ENCODE measurements at regions not wholly inside any gene's neighbourhood (a gene's known extent, or its start where the extent isn't known, plus 50 kb on each side); places are given as distances from the start of the nearest gene placed in this dataset.
"Not testable (repeated sequence)": the region's sequence is repeated elsewhere in the genome, so short reads cannot be mapped to it uniquely, and the experiment has no call there.

- no peak overlapping the region for H3K4me3 ChIP-seq
- no peaks in the 10 kb centered on the region for H3K9me3 ChIP-seq
- H3K27ac ChIP-seq, result no peak overlapping the region
- DNase-seq (ENCODE audit: low spot score in 2 of 2), result no peak
- H3K4me1 ChIP-seq, result no peaks in the 10 kb centered on the region
- no peaks in the 10 kb centered on the region for H3K36me3 ChIP-seq
- H3K27me3 ChIP-seq, result no peaks in the 10 kb centered on the region
- TF ChIP-seq CTCF (IDR thresholded peaks at IDR 0.05) (no peak), POLR2AphosphoS5 (IDR thresholded peaks at IDR 0.05) (no peak)
- WGBS, result 90% methylated on average over 4 of the region's 4 CpGs
Observed at GRCh38 chr5:74514888-74515551, 125.5 kb downstream of the ENC1 start.

GRCh38 chr5:74511770-74512169 lies 128.8 kb downstream of the ENC1 start:
- WGBS, result 98% methylated on average over 2 of the region's 2 CpGs
- not testable (repeated sequence) for DNase-seq (ENCODE audit: low spot score in 2 of 2); H3K36me3 ChIP-seq; H3K4me3 ChIP-seq; H3K9me3 ChIP-seq; H3K4me1 ChIP-seq; H3K27me3 ChIP-seq; H3K27ac ChIP-seq

GRCh38 chr5:74510476-74511075 lies 130.0 kb downstream of the ENC1 start:
- 100% methylated on average over 1 of the region's 1 CpG for WGBS
- no peaks in the 10 kb centered on the region for H3K9me3 ChIP-seq

GRCh38 chr5:74507370-74508005 lies 133.0 kb downstream of the ENC1 start:
- H3K27ac ChIP-seq, result no peak overlapping the region
- DNase-seq (ENCODE audit: low spot score in 2 of 2), result no peak
- no peaks in the 10 kb centered on the region for H3K4me1 ChIP-seq
- 68% methylated on average over 6 of the region's 6 CpGs for WGBS
- no peaks in the 10 kb centered on the region for H3K9me3 ChIP-seq
- TF ChIP-seq CTCF (IDR thresholded peaks at IDR 0.05), result no peak
- no peaks in the 10 kb centered on the region for H3K27me3 ChIP-seq
- H3K36me3 ChIP-seq, result no peaks in the 10 kb centered on the region
- no peak overlapping the region for H3K4me3 ChIP-seq

More at GRCh38 chr5:74510476-74511075, 130.0 kb downstream of the ENC1 start:
- DNase-seq (ENCODE audit: low spot score in 2 of 2), result no peak
- Histone ChIP-seq H3K4me3 (no peak overlapping the region), H3K36me3 (no peaks in the 10 kb centered on the region), H3K27ac (no peak overlapping the region), H3K4me1 (no peaks in the 10 kb centered on the region), H3K27me3 (no peaks in the 10 kb centered on the region)
- no peak for TF ChIP-seq POLR2AphosphoS5 (IDR thresholded peaks at IDR 0.05)
- no peak for TF ChIP-seq POLR2A (IDR thresholded peaks at IDR 0.05)
- TF ChIP-seq CTCF (IDR thresholded peaks at IDR 0.05), result no peak

GRCh38 chr5:74506119-74506518 lies 134.4 kb downstream of the ENC1 start:
- WGBS, result 88% methylated on average over 8 of the region's 8 CpGs

More at GRCh38 chr5:74506119-74506518, 134.4 kb downstream of the ENC1 start:
- no peak overlapping the region for H3K27ac ChIP-seq
- no peaks in the 10 kb centered on the region for H3K9me3 ChIP-seq
- no peaks in the 10 kb centered on the region for H3K27me3 ChIP-seq
- H3K4me3 ChIP-seq, result no peak overlapping the region
- no peaks in the 10 kb centered on the region for H3K4me1 ChIP-seq
- DNase-seq (ENCODE audit: low spot score in 2 of 2), result no peak
- TF ChIP-seq POLR2A (IDR thresholded peaks at IDR 0.05) (no peak), EP300 (IDR thresholded peaks at IDR 0.05) (no peak), POLR2AphosphoS5 (IDR thresholded peaks at IDR 0.05) (no peak), CTCF (IDR thresholded peaks at IDR 0.05) (no peak)
- H3K36me3 ChIP-seq, result no peaks in the 10 kb centered on the region
